ENCODE measurements at regions not wholly inside any gene's neighbourhood (a gene's known extent, or its start where the extent isn't known, plus 50 kb on each side); places are given as distances from the start of the nearest gene placed in this dataset.

DNA sequence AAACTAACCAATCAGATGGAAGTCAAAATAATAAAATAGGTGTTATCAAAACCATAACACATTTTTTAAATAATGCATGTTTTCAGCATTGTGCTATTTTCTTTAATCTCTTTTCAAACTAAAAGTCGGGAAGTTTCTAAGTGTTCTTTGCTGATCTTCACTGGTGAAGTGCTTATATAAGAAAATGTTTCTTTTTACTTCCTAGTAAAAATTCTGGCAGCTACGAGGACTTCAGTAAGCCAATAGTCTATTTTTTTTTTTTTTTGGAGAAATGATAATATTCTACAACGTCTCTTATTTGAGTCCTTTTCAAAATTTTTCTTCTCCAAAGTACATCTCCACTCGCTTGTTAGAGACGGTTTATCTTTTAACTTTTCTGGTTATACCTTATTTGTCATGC, 448.0 kb downstream of the SLC6A15 start:
- H3K27me3 ChIP-seq (replicated peaks in 1 of 4; ENCODE audit: control insufficient read depth in 3 of 4, extremely low read depth in 1 of 4, insufficient read depth in 3 of 4, low read length in 3 of 4): no peaks in the 10 kb centered on the region
- no peaks in the 10 kb centered on the region for H3K9me3 ChIP-seq (ENCODE audit: insufficient read depth in 2 of 2, low read depth in 1 of 2, low read length in 1 of 2)
- peaks cover 2% of the 10 kb centered on the region; the same call in 1 of the 2 replicates for H3K23me2 ChIP-seq (ENCODE audit: low read depth, low read length)
- no peak overlapping the region for H3K4me3 ChIP-seq (ENCODE audit: extremely low read depth in 1 of 4, insufficient read depth in 2 of 4, low read depth in 3 of 4, low read length in 4 of 4)
- no peaks in the 10 kb centered on the region for H3K36me3 ChIP-seq (ENCODE audit: control insufficient read depth in 2 of 4, insufficient read depth in 4 of 4, low read length in 3 of 4)
- H2AFZ ChIP-seq (ENCODE audit: low read length): no peak overlapping the region
- H3K27ac ChIP-seq (ENCODE audit: low read depth, low read length): no peak overlapping the region
- no peak overlapping the region for H2BK12ac ChIP-seq (ENCODE audit: low read depth, low read length)
- no peak overlapping the region for H3K18ac ChIP-seq (ENCODE audit: extremely low read depth, low read length)
- no peak overlapping the region for H3K14ac ChIP-seq (ENCODE audit: insufficient read length)
- CTCF ChIA-PET (ENCODE audit: partially characterized antibody): interaction anchor here (0.9 kb wide), 1 partner anchor 638 kb away, joined by 3 read pairs; no protein-coding TSS in a partner anchor
- no peaks in the 10 kb centered on the region for H3K79me2 ChIP-seq (ENCODE audit: control insufficient read depth in 1 of 2, insufficient read depth in 2 of 2, low read length in 2 of 2)
- no peak overlapping the region for H2BK15ac ChIP-seq (ENCODE audit: low read length)
- no peak overlapping the region for H2BK120ac ChIP-seq (replicated peaks; ENCODE audit: low read depth, low read length)
- H3K4me1 ChIP-seq (replicated peaks in 1 of 4; ENCODE audit: control insufficient read depth in 3 of 4, insufficient read depth in 4 of 4, low read length in 3 of 4): no peaks in the 10 kb centered on the region
- no peak overlapping the region for H3K4me2 ChIP-seq (ENCODE audit: insufficient read depth in 1 of 2, low read depth in 2 of 2, low read length in 2 of 2)
- H2AK5ac ChIP-seq (ENCODE audit: low read depth, low read length): no peak overlapping the region
- H3K23ac ChIP-seq (ENCODE audit: insufficient read length): no peak overlapping the region
- no peak for TF ChIP-seq TEAD4 (IDR thresholded peaks at IDR 0.05; ENCODE audit: low read depth, low read length)
- no peak for TF ChIP-seq BCL11A (IDR thresholded peaks at IDR 0.05; ENCODE audit: low read depth in 2 of 2, low read length in 2 of 2)
- no peak for TF ChIP-seq TAF7 (optimal IDR thresholded peaks at IDR 0.05; ENCODE audit: borderline replicate concordance, low read depth, low read length)
- TF ChIP-seq YY1 (IDR thresholded peaks at IDR 0.05; ENCODE audit: low read depth, low read length): no peak
- no peak for TF ChIP-seq POU5F1 (IDR thresholded peaks at IDR 0.05; ENCODE audit: low read depth, low read length)
- TF ChIP-seq BACH1 (IDR thresholded peaks at IDR 0.05; ENCODE audit: low read length): no peak
- TF ChIP-seq EP300 (IDR thresholded peaks at IDR 0.05; ENCODE audit: borderline replicate concordance in 1 of 2, low read depth in 2 of 2, low read length in 2 of 2): no peak
- no peak for TF ChIP-seq TAF1 (IDR thresholded peaks at IDR 0.05; ENCODE audit: low read depth, low read length)
- no peak for TF ChIP-seq RBBP5 (IDR thresholded peaks at IDR 0.05; ENCODE audit: borderline replicate concordance, low read depth, low read length)
- no peak for TF ChIP-seq SRF (IDR thresholded peaks at IDR 0.05; ENCODE audit: low read depth, low read length)
- TF ChIP-seq HDAC2 (IDR thresholded peaks at IDR 0.05; ENCODE audit: borderline replicate concordance in 1 of 2, low read depth in 2 of 2, low read length in 2 of 2): no peak
- no peak for TF ChIP-seq JUND (IDR thresholded peaks at IDR 0.05; ENCODE audit: low read length)
- no peak for TF ChIP-seq CEBPB (IDR thresholded peaks at IDR 0.05; ENCODE audit: low read depth, low read length)
- no peak overlapping the region for H3K4ac ChIP-seq (replicated peaks; ENCODE audit: insufficient read length, low read depth, low read length)
- H3K79me1 ChIP-seq (ENCODE audit: low read depth, low read length): no peaks in the 10 kb centered on the region
- H4K8ac ChIP-seq (ENCODE audit: extremely low read depth, insufficient read depth, low read length): no peak overlapping the region
- H4K5ac ChIP-seq (ENCODE audit: insufficient read length, low read depth, low read length): no peak overlapping the region
- no peaks in the 10 kb centered on the region for H4K20me1 ChIP-seq (replicated peaks in 1 of 2; ENCODE audit: control insufficient read depth in 1 of 2, insufficient read depth in 2 of 2, low read length in 2 of 2)
- FAIRE-seq (no peak), DNase-seq (ENCODE audit: low read depth in 1 of 2, low spot score in 2 of 2) (no peak)
- 90% methylated on average over 5 of the region's 5 CpGs; no CpG with 5 or more reads in 1 of the 2 experiments for WGBS, 2 experiments (ENCODE audit: extremely low coverage in 1 of 2, insufficient coverage in 1 of 2, insufficient read length in 1 of 2, insufficient replicate concordance in 2 of 2, low coverage in 1 of 2, low lambda C conversion rate in 2 of 2, missing lambda C conversion rate in 1 of 2)
- POLR2A ChIA-PET (ENCODE audit: partially characterized antibody): no interaction called here
- H3K56ac ChIP-seq (replicated peaks; ENCODE audit: insufficient read length, low read depth, low read length): no peak overlapping the region
- H4K91ac ChIP-seq (replicated peaks; ENCODE audit: insufficient read length, low read length): no peak overlapping the region
- H2BK5ac ChIP-seq (ENCODE audit: low read depth, low read length): no peak overlapping the region
- no peak overlapping the region for H2BK20ac ChIP-seq (ENCODE audit: low read length)
- H3K9ac ChIP-seq (replicated peaks in 1 of 4; ENCODE audit: extremely low read depth in 1 of 4, low read depth in 3 of 4, low read length in 3 of 4): no peak overlapping the region

All from H1 (cell line).